Effector CD8-positive, alpha-beta T cell (primary cell): ENCODE measurements at regions not wholly inside any gene's neighbourhood (a gene's known extent, or its start where the extent isn't known, plus 50 kb on each side); places are given as distances from the start of the nearest gene placed in this dataset.
"Not testable (repeated sequence)": the region's sequence is repeated elsewhere in the genome, so short reads cannot be mapped to it uniquely, and the experiment has no call there.

Source experiments
- DNase-seq: peaks from one replicate; lab custom pipeline; 2025; lab: John Stamatoyannopoulos, UW

- DNase-seq = no peak
Observed at GRCh38 chr2:192634557-192634956, 439.8 kb upstream of the TMEFF2 start.

DNA sequence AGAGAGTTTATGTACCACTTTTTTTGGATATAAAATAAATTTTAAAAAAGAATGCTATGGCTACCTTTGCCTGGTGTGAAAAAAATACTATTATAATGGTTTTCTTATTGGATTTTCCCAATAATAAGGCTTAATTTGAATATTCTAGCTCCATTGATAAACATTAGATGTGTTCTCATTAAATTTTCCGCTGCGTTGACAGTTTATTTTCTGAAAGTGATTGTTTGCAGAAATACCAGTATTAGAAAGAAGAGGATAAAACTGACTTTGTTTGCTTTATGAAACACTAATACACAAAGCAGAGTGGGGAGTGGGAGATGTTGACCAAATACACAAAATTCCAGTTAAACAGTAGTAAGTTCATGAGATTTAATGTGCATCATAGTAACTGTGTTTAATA is 433.3 kb upstream of the TMEFF2 start:
- DNase-seq = no peak

DNA sequence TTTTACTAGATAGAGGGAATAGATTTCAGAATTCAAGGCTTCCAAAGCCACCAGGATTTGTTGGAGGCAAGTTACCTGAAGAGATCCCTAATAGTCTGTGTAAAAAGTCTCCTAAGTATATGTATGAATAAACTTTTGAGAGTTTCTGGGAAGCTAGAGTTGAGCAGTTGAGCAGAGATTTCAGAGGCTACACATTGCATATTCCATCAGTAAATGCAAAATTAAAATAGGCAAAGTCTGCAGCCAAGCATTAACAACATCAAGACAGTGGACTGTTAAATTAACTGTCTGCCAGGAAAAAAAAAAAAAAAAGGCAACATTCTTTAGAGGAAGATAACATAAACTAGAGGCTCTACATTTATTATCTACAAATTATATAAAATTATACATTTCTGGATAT is 420.4 kb upstream of the TMEFF2 start:
- no peak for DNase-seq

DNA sequence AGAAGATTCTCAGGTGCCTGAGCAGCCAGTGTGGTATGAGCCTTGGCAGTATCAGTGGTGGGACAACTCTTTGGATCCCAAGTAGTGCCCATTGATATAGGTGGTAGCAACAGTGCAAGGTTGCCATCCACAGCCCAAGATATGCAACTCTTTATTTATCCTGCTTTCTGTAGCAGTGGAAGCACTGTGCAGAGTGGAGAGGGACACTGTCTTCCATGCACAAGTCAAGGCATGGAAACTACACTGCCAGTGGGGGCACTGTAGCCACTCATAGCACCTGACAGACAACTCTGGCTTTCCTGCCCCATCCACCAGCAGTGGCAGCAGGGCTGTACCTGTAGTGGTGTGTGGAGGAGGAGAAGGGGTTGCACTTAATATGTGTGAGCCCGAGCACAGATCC is 409.6 kb upstream of the TMEFF2 start:
- no peak for DNase-seq

DNA sequence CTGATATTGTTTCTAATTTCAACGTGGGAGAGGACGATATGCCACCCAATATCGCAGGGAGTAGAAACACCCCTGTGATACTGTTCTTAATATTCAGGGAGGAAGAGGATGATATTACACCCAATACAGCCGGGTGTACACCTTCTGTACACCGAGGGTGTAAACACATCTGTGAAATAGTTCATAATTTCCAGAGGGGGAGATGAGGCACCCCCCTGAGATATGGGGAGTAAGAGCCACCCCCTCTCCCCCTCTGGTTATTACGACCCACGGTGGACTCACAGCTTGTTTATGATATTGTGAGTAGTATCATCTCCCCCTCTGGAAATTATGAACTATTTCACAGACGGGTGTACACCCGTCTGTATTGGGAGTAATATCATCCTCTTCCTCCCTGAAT is 403.9 kb upstream of the TMEFF2 start:
- DNase-seq = not testable (repeated sequence)

DNA sequence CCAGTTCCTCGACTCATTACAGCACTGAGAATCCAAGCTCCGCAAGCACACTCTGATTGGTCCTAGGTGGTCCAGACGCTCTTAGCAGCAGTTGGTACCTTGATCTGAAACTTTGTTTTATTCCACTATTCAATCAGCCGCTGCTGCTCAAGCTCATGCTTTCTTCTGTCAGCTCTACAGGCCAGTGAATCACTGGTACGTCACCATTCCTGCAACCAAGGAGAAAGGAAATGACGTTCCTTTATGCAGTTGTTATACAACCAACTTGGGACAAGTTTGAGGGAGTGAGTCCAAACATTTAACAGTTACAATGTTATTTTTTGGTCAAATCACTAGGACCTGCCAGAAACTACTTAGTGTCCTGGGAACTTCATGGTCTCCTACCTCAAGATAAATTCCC is 398.8 kb upstream of the TMEFF2 start:
- no peak for DNase-seq

- no peak for DNase-seq
Observed at GRCh38 chr2:192591617-192592016, 396.9 kb upstream of the TMEFF2 start.

GRCh38 chr2:192585418-192585817 is 390.7 kb upstream of the TMEFF2 start:
- DNase-seq = no peak

DNA sequence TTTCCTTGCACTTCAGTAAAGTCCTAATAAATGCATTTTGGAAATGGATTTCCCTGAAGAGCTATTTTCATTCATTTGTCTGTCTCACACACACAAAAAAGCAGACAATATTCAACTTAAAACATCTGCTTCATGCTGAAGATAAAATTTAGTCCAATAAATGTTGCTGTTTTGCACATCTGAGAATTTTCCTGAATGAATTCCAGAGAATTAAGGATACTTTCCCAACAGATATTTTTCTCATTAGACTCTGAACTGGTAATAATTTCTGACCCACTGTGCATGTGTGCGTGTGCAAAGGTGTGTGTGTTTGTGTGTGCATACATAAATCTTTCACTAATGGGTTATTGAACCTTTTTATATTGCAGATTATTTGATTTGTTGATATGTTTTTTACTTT is 390.2 kb upstream of the TMEFF2 start:
- DNase-seq = no peak

DNA sequence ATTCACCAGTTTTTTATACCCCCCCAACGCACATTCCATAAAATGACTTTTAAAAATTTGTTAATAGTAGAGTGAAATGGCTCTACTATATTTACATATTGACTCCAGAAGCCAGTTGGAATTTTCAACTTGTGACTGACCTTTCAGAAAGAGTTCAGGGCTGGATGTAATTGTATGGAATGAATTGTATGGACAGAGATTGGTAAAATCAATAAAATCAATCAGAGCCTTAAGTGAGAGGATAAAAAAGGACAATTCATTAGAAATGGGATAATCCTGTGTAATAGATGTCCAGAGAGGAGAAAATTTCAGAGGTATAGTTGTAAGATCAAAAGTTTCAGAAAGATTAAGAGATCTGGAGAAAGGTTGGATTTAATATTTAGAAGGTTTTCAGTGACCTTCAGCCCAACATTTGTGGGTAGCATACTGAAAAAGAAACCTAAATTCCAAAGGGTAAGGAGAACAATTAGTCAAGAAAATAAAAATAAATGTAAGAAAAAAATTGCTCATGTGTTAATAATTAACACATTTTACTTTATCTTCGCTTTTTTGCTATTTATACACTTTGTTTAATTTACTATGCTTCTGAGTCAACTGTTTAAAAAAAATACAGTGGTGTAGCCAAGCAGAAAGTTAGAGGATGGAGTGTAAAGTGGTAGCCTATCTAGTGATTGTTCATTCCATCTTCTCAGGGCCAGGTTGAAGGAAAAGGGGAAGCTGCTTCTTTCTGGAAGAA is 385.4 kb upstream of the TMEFF2 start:
- no peak for DNase-seq

DNA sequence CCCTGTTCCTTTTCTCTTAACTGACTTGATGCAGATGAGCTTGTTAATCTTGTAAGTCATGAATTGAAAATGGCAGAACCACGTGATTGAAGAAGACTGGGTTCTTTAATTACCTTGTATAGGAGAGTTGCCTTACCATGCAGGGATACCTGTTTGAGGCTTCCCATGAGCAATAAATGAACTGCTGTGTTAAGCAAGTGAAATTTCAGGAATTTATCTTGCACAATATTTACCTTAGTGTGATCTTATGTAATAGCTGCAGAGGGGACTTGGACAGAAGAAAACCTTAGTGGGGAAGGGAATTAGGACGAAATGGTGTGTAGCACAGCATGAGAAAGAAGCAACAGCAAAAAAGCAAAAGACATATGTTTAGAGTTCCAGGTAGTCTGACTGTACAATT is 384.0 kb upstream of the TMEFF2 start:
- no peak for DNase-seq

DNA sequence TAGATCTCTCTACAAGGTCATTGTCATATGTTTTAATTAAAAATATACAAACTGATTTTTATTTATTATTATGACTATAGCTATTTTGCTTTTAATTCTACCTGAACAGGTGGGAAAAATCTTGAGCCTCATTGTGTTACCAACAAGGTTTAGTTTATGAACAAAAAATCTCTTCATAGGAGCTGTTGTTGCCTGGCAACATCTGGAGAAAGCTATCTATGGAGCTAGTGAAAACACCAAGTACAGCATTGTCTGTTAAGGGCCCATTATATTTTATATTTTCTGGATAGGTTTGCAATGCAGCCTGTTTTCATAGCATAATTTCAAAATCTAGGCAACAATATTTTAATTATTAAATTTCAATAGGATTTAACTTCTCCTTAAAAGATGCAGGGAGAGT is 383.0 kb upstream of the TMEFF2 start:
- DNase-seq = no peak

DNA sequence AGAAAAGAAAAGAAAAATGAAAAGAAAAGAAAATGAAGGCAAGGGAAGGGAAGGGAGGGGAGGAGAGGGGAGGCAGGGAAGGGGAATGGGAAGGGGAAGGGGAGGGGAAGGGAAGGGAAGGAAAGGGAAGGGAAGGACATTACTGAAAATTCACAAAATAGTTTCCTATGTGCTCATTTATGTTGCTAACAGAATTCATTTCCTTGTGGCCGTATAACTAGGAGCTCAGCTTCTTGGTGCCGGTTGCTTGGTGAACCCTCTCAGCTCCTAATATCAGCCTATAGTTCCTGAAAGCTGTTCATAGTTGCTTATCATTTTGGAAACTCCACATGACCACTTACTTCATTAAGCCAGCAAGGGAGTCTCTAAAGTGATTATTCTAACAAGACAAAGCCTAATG is 379.8 kb upstream of the TMEFF2 start:
- DNase-seq = no peak

DNA sequence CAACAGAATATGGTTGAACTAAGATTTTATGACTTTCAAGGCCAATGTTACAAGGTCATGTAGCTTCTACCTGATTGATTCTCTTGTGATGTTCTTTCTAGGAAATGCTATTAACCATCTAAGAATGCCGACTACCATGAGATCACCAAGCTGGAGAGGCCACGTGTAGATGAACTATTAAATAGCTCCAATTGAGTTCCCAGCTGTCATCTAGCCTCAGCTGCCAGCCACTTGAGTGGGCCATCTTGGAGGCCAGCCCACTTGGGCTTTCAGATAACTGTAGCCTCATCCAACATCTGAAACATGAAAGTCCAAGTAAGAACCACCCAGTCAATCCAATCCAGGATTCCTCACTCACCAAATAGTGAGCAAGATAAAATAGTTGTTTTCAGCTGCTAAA is 376.9 kb upstream of the TMEFF2 start:
- no peak for DNase-seq

- DNase-seq = no peak
Observed at GRCh38 chr2:192570788-192571187, 376.1 kb upstream of the TMEFF2 start.

GRCh38 chr2:192566863-192567262 is 372.1 kb upstream of the TMEFF2 start:
- DNase-seq = no peak

- DNase-seq = no peak
Observed at GRCh38 chr2:192560326-192560725, 365.6 kb upstream of the TMEFF2 start.

- no peak for DNase-seq
Observed at GRCh38 chr2:192559587-192559986, 364.9 kb upstream of the TMEFF2 start.

DNA sequence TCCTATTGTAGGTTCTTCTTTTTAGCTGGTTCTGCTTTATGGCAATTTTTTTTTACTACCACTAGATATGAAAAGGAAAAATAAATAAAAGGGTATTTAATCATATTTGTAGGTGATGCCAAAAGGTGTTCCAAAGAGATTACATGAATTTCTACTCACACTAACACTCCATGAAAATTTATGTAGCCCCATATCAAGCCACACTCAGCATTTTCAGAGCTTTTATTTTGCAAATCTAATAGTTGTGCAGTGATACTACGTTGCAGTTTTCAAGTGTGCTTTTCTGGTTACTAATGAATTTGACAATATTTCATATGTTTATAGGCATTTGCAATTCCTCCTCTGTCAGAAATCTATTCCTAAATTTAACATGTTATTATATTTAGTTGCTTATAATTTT is 363.9 kb upstream of the TMEFF2 start:
- no peak for DNase-seq

DNA sequence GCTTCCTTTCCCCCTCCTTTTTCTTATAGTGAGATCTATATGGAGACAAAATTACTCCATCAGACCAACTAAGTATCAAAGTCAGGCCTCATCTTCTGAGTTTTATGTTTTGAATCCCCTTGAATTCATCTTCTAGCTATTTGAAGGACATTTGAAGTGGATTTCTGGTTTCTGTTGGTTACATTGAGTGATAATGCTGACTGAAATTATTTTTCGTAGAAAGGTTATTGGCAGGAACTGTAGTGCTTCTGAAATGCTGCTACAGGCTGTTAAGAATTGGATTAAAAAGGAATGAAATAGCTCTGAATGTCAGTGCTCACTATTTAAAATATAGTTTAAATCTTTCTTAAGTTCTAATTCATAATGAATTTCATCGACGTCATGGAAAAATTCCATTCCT is 361.0 kb upstream of the TMEFF2 start:
- no peak for DNase-seq

GRCh38 chr2:192551760-192552159 is 357.0 kb upstream of the TMEFF2 start:
- no peak for DNase-seq

- DNase-seq = no peak
Observed at GRCh38 chr2:192546565-192546964, 351.8 kb upstream of the TMEFF2 start.

GRCh38 chr2:192544371-192544955 is 349.7 kb upstream of the TMEFF2 start:
- DNase-seq = no peak
